ENCODE measurements at regions not wholly inside any gene's neighbourhood (a gene's known extent, or its start where the extent isn't known, plus 50 kb on each side); places are given as distances from the start of the nearest gene placed in this dataset.

DNA sequence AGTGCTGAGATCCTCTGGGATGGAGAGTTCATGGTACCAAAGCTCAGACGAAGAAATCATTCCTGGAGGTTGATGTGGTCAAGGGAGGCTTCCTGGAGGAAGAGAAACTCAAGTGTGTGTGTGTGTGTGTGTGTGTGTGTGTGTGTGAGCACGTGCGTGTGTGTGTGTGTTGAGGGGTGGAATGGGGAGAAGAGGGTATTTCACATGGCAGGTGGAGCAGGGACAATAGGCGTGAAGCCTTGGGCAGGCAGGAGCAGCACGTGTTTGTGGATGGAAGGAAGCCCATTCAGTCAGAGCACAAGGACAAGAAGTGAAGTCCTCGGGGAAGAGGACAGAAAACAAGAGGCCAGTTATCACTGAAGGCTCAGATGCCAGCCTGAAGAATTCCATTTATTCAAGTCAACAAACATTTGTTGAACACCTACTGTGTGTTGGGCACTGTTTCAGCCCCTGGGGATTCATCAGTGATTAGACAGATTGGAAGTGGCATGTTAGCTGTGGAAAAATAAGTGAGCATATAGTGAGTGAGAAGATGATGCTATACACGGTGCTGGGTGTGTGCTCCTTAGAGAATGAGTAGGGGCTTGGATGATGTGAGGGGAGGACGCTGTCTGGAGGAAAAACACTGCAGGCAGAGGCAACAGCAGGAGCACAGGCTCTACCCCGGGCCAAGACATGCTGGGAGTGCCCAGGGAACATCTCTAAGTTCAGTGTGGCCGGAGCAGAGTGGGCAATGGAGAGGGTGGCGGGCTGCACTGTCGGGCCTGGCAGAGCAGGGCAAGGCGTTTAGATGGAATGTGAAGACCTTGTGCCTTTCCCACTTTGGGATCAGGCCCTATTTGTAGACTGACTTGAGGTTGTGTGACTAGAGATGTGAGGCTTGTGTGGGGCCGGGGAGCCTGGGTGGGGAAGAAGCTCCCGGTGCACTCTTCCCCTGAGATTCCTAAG, 267.1 kb downstream of the CBLN1 start:
- H3K27ac Mint-ChIP-seq: no peak overlapping the region
- H3K27me3 Mint-ChIP-seq: no peaks in the 10 kb centered on the region
- H3K4me3 Mint-ChIP-seq: no peak overlapping the region
- no peaks in the 10 kb centered on the region for H3K9me3 Mint-ChIP-seq
- H3K36me3 Mint-ChIP-seq: no peaks in the 10 kb centered on the region
- H3K4me1 Mint-ChIP-seq: no peaks in the 10 kb centered on the region

DNA sequence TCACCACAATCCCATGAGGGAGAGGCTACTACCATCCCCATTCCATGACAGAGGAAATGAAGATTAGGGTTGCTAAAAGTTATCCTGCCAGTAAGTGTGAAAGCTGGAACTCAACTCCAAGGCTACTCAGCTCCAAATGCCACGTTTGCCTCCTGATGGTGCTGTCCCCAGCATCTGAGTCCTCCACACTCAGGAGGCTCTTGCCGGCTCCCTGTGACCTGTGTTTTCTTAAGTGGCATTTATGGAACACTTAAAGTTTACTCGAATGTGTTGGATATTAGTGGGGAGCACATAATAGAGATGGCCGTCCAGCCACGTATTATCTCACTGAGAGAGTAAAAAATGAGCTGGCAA, 267.9 kb downstream of the CBLN1 start:
- no peaks in the 10 kb centered on the region for H3K27me3 Mint-ChIP-seq
- H3K4me1 Mint-ChIP-seq: no peaks in the 10 kb centered on the region
- no peaks in the 10 kb centered on the region for H3K36me3 Mint-ChIP-seq
- no peak overlapping the region for H3K4me3 Mint-ChIP-seq
- no peaks in the 10 kb centered on the region for H3K9me3 Mint-ChIP-seq
- H3K27ac Mint-ChIP-seq: no peak overlapping the region

- H3K27me3 Mint-ChIP-seq: no peaks in the 10 kb centered on the region
- H3K4me3 Mint-ChIP-seq: no peak overlapping the region
- no peaks in the 10 kb centered on the region for H3K4me1 Mint-ChIP-seq
- H3K36me3 Mint-ChIP-seq: no peaks in the 10 kb centered on the region
- no peak overlapping the region for H3K27ac Mint-ChIP-seq
- no peaks in the 10 kb centered on the region for H3K9me3 Mint-ChIP-seq
These were observed 268.5 kb downstream of the CBLN1 start for GRCh38 chr16:49012961-49013726.

DNA sequence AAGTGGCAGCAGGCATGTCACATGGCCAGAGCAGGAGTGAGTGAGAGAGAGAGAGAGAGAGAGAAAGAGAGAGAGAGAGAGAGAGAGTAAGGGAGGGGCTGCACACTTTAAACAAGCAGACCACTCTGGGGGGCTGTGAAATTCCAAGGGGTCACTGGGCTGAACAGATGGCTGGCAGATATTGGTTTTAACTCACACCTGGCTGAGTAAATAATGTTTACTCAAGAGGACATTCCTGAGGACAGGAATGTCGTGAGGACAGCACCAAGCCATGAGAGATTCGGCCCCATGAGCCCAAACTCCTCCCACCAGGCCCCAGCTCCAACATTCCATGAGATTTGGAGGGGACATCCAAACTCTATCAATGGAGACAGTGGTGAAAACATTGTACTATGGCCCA, 269.7 kb downstream of the CBLN1 start:
- Mint-ChIP-seq H3K4me3 (no peak overlapping the region), H3K4me1 (no peaks in the 10 kb centered on the region), H3K27me3 (peaks cover 1% of the 10 kb centered on the region), H3K36me3 (no peaks in the 10 kb centered on the region), H3K27ac (no peak overlapping the region), H3K9me3 (no peaks in the 10 kb centered on the region)

- Mint-ChIP-seq H3K36me3 (no peaks in the 10 kb centered on the region), H3K27ac (no peak overlapping the region), H3K27me3 (peaks cover 2% of the 10 kb centered on the region), H3K4me3 (no peak overlapping the region), H3K9me3 (no peaks in the 10 kb centered on the region), H3K4me1 (no peaks in the 10 kb centered on the region)
These were observed 270.8 kb downstream of the CBLN1 start for GRCh38 chr16:49010879-49011278.

DNA sequence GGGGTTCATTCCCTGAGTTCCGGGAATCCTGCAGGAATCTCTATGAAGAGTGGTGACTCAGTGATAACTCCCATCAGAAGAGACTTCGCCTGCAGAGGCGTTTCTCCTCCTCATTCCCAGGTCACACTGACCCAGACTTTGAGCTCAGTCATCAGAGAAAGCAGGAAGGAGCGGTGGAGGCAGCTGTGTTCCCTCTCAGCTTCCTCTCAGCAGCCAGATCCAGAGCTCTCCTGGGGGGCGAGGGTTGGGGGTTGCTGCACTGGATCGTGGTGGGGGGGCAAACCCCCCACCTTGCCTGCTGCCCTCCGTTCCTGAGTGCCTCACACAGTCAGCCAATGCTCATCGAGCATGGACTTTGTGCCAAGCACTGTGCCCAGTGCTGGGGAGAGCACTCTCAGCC, 271.2 kb downstream of the CBLN1 start:
- H3K27me3 Mint-ChIP-seq: peaks cover 2% of the 10 kb centered on the region
- H3K36me3 Mint-ChIP-seq: no peaks in the 10 kb centered on the region
- peaks cover 1% of the 10 kb centered on the region for H3K9me3 Mint-ChIP-seq
- H3K27ac Mint-ChIP-seq: no peak overlapping the region
- H3K4me1 Mint-ChIP-seq: no peaks in the 10 kb centered on the region
- H3K4me3 Mint-ChIP-seq: no peak overlapping the region

- Mint-ChIP-seq H3K9me3 (peaks cover 5% of the 10 kb centered on the region), H3K36me3 (no peaks in the 10 kb centered on the region), H3K4me3 (no peak overlapping the region), H3K27me3 (peaks cover 2% of the 10 kb centered on the region), H3K4me1 (no peaks in the 10 kb centered on the region), H3K27ac (no peak overlapping the region)
These were observed 272.4 kb downstream of the CBLN1 start for GRCh38 chr16:49009204-49009603.

DNA sequence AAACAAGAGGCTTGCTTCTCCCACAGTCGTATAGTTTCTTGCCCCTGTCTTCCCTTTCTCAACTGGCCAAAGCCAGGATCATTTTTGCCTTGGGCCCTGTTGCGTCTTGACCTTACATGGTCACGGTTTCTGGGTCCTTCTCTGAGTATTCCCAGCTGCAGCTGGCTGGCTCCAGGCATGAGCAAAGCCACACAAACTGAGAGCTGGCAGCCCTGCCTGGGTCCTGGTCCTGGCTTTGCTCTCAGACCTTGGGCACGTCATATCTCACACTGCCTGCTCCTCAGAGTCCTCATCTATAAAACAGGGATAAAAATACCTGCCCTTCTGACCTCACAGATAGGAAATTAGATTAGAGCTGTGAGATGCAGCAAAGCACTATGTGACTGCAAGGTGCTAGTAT, 277.6 kb downstream of the CBLN1 start:
- Mint-ChIP-seq H3K4me3 (no peak overlapping the region), H3K4me1 (no peaks in the 10 kb centered on the region), H3K27ac (no peak overlapping the region), H3K9me3 (peaks cover 5% of the 10 kb centered on the region), H3K27me3 (peaks cover 2% of the 10 kb centered on the region), H3K36me3 (no peaks in the 10 kb centered on the region)

DNA sequence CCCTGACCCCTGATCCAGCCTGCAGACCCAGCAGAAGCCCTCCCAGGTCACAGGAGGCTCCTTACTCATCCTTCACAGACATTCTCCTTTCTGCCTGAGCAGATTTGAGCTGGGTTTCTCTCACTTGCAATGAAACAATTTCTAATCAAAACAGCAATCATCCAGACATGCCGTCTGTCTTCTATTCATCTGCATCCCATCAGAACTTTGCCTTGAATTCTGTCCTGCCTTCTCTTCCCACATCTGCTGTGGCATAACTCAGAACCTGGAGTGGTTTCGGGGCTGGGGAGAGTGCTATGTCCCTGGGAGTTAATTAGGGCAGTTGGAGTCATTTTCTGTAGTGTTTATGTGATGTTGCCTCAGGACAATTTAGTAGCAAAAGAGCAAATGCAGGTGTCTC, 278.6 kb downstream of the CBLN1 start:
- Mint-ChIP-seq H3K27ac (no peak overlapping the region), H3K27me3 (peaks cover 2% of the 10 kb centered on the region), H3K4me1 (no peaks in the 10 kb centered on the region), H3K9me3 (peaks cover 5% of the 10 kb centered on the region), H3K4me3 (no peak overlapping the region), H3K36me3 (no peaks in the 10 kb centered on the region)

- peaks cover 2% of the 10 kb centered on the region for H3K27me3 Mint-ChIP-seq
These were observed 281.0 kb downstream of the CBLN1 start for GRCh38 chr16:49000594-49000993.

DNA sequence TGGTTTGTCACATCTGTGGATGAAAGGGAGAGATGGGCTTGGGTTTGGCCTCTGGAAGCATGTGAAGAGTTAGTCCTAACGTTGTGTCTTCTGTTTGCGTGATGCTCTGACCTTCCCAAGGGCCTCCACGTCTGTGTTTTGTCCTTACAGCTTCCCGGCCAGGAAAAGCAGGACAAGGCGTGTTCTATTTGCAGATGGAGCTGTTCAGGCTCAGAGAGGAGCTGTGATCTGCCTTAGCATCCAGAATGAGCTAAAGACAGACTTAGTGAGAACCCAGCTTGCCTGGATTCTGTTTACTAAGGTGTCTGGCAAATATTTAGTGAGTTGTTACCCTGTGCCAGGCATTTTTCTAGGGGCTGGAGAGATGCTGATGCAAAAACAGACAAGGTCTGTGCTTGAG, 282.1 kb downstream of the CBLN1 start:
- Mint-ChIP-seq H3K36me3 (no peaks in the 10 kb centered on the region), H3K4me3 (no peak overlapping the region), H3K27ac (no peak overlapping the region)

More at GRCh38 chr16:49000594-49000993, 281.0 kb downstream of the CBLN1 start:
- Mint-ChIP-seq H3K9me3 (peaks cover 5% of the 10 kb centered on the region), H3K36me3 (no peaks in the 10 kb centered on the region), H3K4me3 (no peak overlapping the region), H3K27ac (no peak overlapping the region), H3K4me1 (no peaks in the 10 kb centered on the region)

DNA sequence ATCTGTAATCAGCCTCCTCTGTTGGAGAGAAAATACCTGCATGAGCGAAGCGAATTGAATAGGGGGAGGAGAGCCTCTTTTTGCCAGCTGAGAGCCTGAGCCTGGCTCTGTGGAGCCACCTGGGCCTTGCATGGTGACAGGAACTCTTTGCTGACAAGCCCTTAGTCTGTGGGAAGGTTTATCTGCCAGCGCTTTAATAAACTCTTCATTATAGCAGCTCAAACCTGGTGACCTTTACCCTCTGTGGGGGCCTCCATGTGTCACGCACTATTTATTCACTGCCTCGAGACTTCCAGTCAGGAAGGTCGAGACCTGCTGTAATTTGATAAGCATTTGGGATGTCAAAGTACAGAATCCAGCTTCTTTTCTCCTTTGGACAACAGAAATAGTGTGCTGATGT, 282.6 kb downstream of the CBLN1 start:
- Mint-ChIP-seq H3K36me3 (no peaks in the 10 kb centered on the region), H3K4me3 (no peak overlapping the region), H3K27ac (no peak overlapping the region), H3K9me3 (no peaks in the 10 kb centered on the region), H3K27me3 (peaks cover 2% of the 10 kb centered on the region), H3K4me1 (no peaks in the 10 kb centered on the region)

More for the DNA sequence above, 282.1 kb downstream of the CBLN1 start:
- Mint-ChIP-seq H3K4me1 (no peaks in the 10 kb centered on the region), H3K27me3 (peaks cover 2% of the 10 kb centered on the region), H3K9me3 (no peaks in the 10 kb centered on the region)

GRCh38 chr16:48997946-48998345, 283.7 kb downstream of the CBLN1 start:
- no peaks in the 10 kb centered on the region for H3K36me3 Mint-ChIP-seq
- no peak overlapping the region for H3K4me3 Mint-ChIP-seq
- no peak overlapping the region for H3K27ac Mint-ChIP-seq
- no peaks in the 10 kb centered on the region for H3K4me1 Mint-ChIP-seq
- H3K27me3 Mint-ChIP-seq: peaks cover 2% of the 10 kb centered on the region
- no peaks in the 10 kb centered on the region for H3K9me3 Mint-ChIP-seq

DNA sequence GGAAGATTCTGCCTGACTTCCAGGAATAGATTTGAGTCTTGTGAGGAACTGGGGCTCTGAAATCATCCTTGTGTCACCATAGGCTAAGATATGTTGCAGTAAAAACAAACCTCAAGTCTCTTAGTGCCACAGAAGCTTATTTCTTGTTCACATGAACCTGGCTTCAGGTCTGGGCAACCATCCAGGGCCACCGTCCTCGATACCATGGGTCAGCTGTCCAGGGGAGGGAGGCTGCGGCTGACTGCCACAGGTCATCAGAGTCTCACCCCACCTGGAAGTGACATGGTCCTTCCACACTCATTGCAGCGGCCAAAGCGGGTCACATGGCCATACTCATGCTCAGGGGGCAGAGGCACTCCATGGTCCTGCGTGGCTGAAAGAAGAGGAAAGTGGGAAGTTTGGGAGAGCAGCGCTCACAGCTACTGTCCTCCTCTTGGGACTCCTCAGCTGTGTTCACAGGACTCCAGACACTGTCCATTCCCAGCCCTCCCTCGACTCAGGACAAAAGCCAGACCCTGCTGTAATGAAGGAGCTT, 284.5 kb downstream of the CBLN1 start:
- Mint-ChIP-seq H3K36me3 (no peaks in the 10 kb centered on the region), H3K9me3 (no peaks in the 10 kb centered on the region), H3K27me3 (peaks cover 2% of the 10 kb centered on the region), H3K4me3 (no peak overlapping the region), H3K27ac (no peak overlapping the region), H3K4me1 (no peaks in the 10 kb centered on the region)

- Mint-ChIP-seq H3K4me1 (no peaks in the 10 kb centered on the region), H3K27me3 (no peaks in the 10 kb centered on the region), H3K9me3 (no peaks in the 10 kb centered on the region), H3K36me3 (no peaks in the 10 kb centered on the region), H3K27ac (no peak overlapping the region), H3K4me3 (no peak overlapping the region)
These were observed 303.1 kb downstream of the CBLN1 start for GRCh38 chr16:48978501-48978900.

- Mint-ChIP-seq H3K9me3 (peaks cover 12% of the 10 kb centered on the region), H3K36me3 (no peaks in the 10 kb centered on the region), H3K4me1 (no peaks in the 10 kb centered on the region), H3K27ac (no peak overlapping the region), H3K27me3 (no peaks in the 10 kb centered on the region), H3K4me3 (no peak overlapping the region)
These were observed 309.4 kb downstream of the CBLN1 start for GRCh38 chr16:48972236-48972635.

Data from activated naive CD4-positive, alpha-beta T cell treated with anti-CD3 and anti-CD28 coated beads, Interleukin-2, amount 50 U/mL, for 24 hours (primary cell).